ENCODE measurements at regions not wholly inside any gene's neighbourhood (a gene's known extent, or its start where the extent isn't known, plus 50 kb on each side); places are given as distances from the start of the nearest gene placed in this dataset.

- no peak for TF ChIP-seq CTCF (IDR thresholded peaks at IDR 0.05)
- no peak for TF ChIP-seq POLR2A (IDR thresholded peaks at IDR 0.05)
- TF ChIP-seq POLR2AphosphoS5 (IDR thresholded peaks at IDR 0.05) = no peak
- TF ChIP-seq EP300 (IDR thresholded peaks at IDR 0.05; ENCODE audit: low read depth) = no peak
Measured at GRCh38 chr5:67903121-67903520, 312.4 kb upstream of the PIK3R1 start.
